ENCODE measurements at regions not wholly inside any gene's neighbourhood (a gene's known extent, or its start where the extent isn't known, plus 50 kb on each side); places are given as distances from the start of the nearest gene placed in this dataset.

GRCh38 chr6:127026247-127026646 lies 92.2 kb upstream of the RSPO3 start:
- no peak for TF ChIP-seq POLR2A (IDR thresholded peaks at IDR 0.05)
- TF ChIP-seq, protein P1, sequence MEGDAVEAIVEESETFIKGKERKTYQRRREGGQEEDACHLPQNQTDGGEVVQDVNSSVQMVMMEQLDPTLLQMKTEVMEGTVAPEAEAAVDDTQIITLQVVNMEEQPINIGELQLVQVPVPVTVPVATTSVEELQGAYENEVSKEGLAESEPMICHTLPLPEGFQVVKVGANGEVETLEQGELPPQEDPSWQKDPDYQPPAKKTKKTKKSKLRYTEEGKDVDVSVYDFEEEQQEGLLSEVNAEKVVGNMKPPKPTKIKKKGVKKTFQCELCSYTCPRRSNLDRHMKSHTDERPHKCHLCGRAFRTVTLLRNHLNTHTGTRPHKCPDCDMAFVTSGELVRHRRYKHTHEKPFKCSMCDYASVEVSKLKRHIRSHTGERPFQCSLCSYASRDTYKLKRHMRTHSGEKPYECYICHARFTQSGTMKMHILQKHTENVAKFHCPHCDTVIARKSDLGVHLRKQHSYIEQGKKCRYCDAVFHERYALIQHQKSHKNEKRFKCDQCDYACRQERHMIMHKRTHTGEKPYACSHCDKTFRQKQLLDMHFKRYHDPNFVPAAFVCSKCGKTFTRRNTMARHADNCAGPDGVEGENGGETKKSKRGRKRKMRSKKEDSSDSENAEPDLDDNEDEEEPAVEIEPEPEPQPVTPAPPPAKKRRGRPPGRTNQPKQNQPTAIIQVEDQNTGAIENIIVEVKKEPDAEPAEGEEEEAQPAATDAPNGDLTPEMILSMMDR (IDR thresholded peaks at IDR 0.05): no peak
- Histone ChIP-seq H3K4me1 (no peaks in the 10 kb centered on the region), H3K27ac (no peak overlapping the region), H3K4me3 (replicated peaks in 1 of 3) (no peak overlapping the region), H3K36me3 (no peaks in the 10 kb centered on the region), H3K27me3 (no peaks in the 10 kb centered on the region), H3K9me3 (no peaks in the 10 kb centered on the region)
- intact Hi-C loops (cut with DNase I): no loop called here
- no peak for DNase-seq
- WGBS, 2 donors: 87 to 100% methylated on average over 1 of the region's 1 CpG

DNA sequence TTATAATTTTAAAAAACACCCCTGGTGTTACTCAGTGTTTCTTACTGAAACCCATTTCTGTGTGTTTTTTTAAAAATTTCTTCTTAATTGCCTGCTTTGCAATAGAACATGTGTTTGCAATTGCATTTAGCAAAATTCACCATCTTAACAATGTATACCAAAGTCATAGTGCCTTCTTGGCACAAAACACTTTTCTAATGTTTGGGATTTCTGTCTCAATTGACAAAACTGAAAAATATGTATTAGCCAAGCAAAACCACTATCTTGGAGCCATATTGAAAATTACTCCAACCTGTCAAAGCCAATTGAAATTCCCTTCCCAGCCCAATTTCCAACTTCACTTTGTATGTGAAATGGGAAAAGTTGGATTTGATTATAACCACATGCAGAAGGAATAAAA lies 88.4 kb upstream of the RSPO3 start:
- H3K4me1 ChIP-seq: no peaks in the 10 kb centered on the region
- intact Hi-C loops (cut with DNase I): no loop called here
- no peaks in the 10 kb centered on the region for H3K36me3 ChIP-seq
- no peaks in the 10 kb centered on the region for H3K27me3 ChIP-seq
- no peak for DNase-seq
- H3K27ac ChIP-seq: no peak overlapping the region
- H3K4me3 ChIP-seq (replicated peaks in 1 of 3): no peak overlapping the region
- H3K9me3 ChIP-seq: no peaks in the 10 kb centered on the region
- TF ChIP-seq POLR2A (IDR thresholded peaks at IDR 0.05): no peak
- TF ChIP-seq, protein P1 (IDR thresholded peaks at IDR 0.05): no peak

- no peaks in the 10 kb centered on the region for H3K27me3 ChIP-seq
- no peaks in the 10 kb centered on the region for H3K9me3 ChIP-seq
- H3K4me3 ChIP-seq (replicated peaks in 1 of 3): no peak overlapping the region
- H3K36me3 ChIP-seq: no peaks in the 10 kb centered on the region
- H3K4me1 ChIP-seq: no peaks in the 10 kb centered on the region
- intact Hi-C loops (cut with DNase I): no loop called here
- WGBS, 2 donors: 64% methylated on average over 1 of the region's 1 CpG
- TF ChIP-seq, protein P1 (IDR thresholded peaks at IDR 0.05): no peak
- TF ChIP-seq POLR2A (IDR thresholded peaks at IDR 0.05): no peak
- no peak overlapping the region for H3K27ac ChIP-seq
- DNase-seq: no peak
Observed at GRCh38 chr6:127030836-127031235, 87.6 kb upstream of the RSPO3 start.

GRCh38 chr6:127031511-127031910 lies 87.0 kb upstream of the RSPO3 start:
- no peak overlapping the region for H3K27ac ChIP-seq
- H3K27me3 ChIP-seq: no peaks in the 10 kb centered on the region
- no peaks in the 10 kb centered on the region for H3K4me1 ChIP-seq
- intact Hi-C loops (cut with DNase I): no loop called here
- 65% methylated on average over 1 of the region's 1 CpG for WGBS, 2 donors
- H3K9me3 ChIP-seq: no peaks in the 10 kb centered on the region
- no peaks in the 10 kb centered on the region for H3K36me3 ChIP-seq
- H3K4me3 ChIP-seq (replicated peaks in 1 of 3): no peak overlapping the region
- DNase-seq: no peak
- TF ChIP-seq, protein P1 (IDR thresholded peaks at IDR 0.05): no peak
- no peak for TF ChIP-seq POLR2A (IDR thresholded peaks at IDR 0.05)

GRCh38 chr6:127032971-127033370 lies 85.5 kb upstream of the RSPO3 start:
- Histone ChIP-seq H3K27me3 (no peaks in the 10 kb centered on the region), H3K4me3 (replicated peaks in 1 of 3) (no peak overlapping the region), H3K4me1 (no peaks in the 10 kb centered on the region), H3K27ac (no peak overlapping the region), H3K36me3 (no peaks in the 10 kb centered on the region), H3K9me3 (no peaks in the 10 kb centered on the region)
- TF ChIP-seq, protein P1 (IDR thresholded peaks at IDR 0.05): no peak
- no peak for TF ChIP-seq POLR2A (IDR thresholded peaks at IDR 0.05)
- DNase-seq: no peak
- intact Hi-C loops (cut with DNase I): no loop called here
- 90 to 92% methylated on average over 3 of the region's 3 CpGs for WGBS, 2 donors

Measured in thyroid gland (tissue), 4 donors.